Lower leg skin (tissue), 4 donors: ENCODE measurements at regions not wholly inside any gene's neighbourhood (a gene's known extent, or its start where the extent isn't known, plus 50 kb on each side); places are given as distances from the start of the nearest gene placed in this dataset.
A peak's percentile ranks its signal among the peaks of the same experiment; 100 is the strongest.

Experiments
- DNase-seq, 2 donors: peaks; one replicate each; pipeline ENCODE4 v3.0.0-alpha.2; 2019; ENCODE audit warnings: low spot score in 2 of 2
- H3K4me3 ChIP-seq: fragments of 200-600 bp; sonication (generic); 2 replicates; pipeline ENCODE4 v1.5.1; 2017; ENCODE audit warnings: mild to moderate bottlenecking, low read depth; ENCODE audit not compliant: poor library complexity, severe bottlenecking
- POLR2A ChIP-seq, 2 donors: fragments of 450-650 bp; IDR thresholded peaks; one replicate each; pipeline ENCODE4 v1.6.1; 2016 to 2017; ENCODE audit warnings: antibody characterized with exemption in 2 of 2, mild to moderate bottlenecking in 1 of 2, moderate library complexity in 1 of 2
- WGBS, 2 donors: methylation state at CpG; one replicate each; pipeline ENCODE4 v1.1.5; 2018; 5-methylcytosine and 5-hydroxymethylcytosine counted together
- intact Hi-C: fragments of 100-400 bp; cut with DNase I; formaldehyde crosslinking; loops from one replicate; pipeline ENCODE4 v1.15.0; 2023; ENCODE audit warnings: low total_unique reads
- TF ChIP-seq, protein P1 (sequence below), 3 donors: fragments of 450-650 bp; IDR thresholded peaks; one replicate each; pipeline ENCODE4 v1.5.1; 2016; ENCODE audit warnings: antibody characterized with exemption in 3 of 3, mild to moderate bottlenecking in 3 of 3, moderate library complexity in 2 of 3

DNA sequence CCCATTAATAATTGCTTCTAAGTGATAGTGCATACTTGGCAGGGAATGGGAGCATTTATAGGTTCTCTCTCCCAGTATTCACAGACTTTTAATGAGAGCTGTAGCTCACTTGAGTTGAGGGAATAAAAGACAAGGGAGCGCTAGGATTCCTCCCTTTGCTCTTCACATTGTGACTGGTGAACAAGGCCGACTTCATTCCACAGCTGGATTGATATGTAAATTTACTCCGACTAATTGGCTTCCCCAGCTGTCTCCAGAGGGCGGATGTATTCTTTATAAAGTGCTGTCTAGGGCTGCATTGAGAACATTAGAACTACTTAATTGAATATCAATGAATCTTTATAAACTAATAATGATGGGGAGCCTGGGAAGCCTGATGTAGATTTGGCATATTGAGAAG lies 63.4 kb downstream of the GPR50 start:
- no peak for DNase-seq
- no peak overlapping the region for H3K4me3 ChIP-seq
- WGBS, 2 donors = 11 to 14% methylated on average over 4 of the region's 4 CpGs
- intact Hi-C loops = no loop called here
- no peak for TF ChIP-seq POLR2A (IDR thresholded peaks at IDR 0.05)
- TF ChIP-seq, protein P1, sequence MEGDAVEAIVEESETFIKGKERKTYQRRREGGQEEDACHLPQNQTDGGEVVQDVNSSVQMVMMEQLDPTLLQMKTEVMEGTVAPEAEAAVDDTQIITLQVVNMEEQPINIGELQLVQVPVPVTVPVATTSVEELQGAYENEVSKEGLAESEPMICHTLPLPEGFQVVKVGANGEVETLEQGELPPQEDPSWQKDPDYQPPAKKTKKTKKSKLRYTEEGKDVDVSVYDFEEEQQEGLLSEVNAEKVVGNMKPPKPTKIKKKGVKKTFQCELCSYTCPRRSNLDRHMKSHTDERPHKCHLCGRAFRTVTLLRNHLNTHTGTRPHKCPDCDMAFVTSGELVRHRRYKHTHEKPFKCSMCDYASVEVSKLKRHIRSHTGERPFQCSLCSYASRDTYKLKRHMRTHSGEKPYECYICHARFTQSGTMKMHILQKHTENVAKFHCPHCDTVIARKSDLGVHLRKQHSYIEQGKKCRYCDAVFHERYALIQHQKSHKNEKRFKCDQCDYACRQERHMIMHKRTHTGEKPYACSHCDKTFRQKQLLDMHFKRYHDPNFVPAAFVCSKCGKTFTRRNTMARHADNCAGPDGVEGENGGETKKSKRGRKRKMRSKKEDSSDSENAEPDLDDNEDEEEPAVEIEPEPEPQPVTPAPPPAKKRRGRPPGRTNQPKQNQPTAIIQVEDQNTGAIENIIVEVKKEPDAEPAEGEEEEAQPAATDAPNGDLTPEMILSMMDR (IDR thresholded peaks at IDR 0.05) = no peak

DNA sequence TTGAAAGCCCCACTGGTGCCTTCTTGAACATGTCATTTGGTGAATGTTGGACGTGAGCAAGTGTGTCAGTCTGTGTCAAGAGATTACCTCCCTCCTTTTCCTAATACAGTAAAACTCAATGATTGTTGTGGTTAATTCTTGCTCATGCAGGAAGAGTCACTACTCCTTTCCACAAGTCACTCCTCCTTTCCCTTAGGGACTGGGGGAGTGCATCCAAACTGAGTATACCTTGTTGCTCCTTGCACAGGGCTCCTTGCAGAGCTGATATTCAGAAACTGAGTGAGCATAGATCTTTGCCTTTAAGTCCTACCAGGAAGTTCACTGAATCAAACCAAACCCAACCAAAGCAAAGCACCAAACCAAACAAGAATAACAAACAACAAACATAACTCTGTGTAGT lies 63.9 kb downstream of the GPR50 start:
- WGBS, 2 donors = 29 to 34% methylated on average over 1 of the region's 1 CpG
- H3K4me3 ChIP-seq = no peak overlapping the region
- intact Hi-C loops = no loop called here
- no peak for DNase-seq
- TF ChIP-seq, protein P1 (IDR thresholded peaks at IDR 0.05) = no peak

DNA sequence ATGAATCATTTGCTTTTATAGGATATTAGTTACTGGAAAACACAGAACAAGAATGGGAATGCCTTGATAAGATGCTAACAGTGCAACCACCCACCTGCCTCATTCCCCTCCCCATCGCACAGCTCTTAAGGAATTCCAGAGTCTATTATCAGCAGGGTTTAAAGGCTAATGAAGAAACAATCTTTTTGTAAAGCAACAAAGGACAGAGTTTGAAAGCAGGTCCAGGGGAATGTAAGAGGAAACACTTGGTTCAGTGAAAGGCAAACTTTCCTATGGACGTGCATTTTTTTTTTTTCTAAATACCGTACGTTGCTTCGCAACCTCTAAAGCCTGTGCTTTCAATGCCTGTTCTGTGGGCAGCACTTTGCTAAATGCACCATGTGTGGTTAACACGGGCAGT lies 92.5 kb downstream of the GPR50 start:
- no peak overlapping the region for H3K4me3 ChIP-seq
- intact Hi-C loops = no loop called here
- TF ChIP-seq, protein P1 (IDR thresholded peaks at IDR 0.05) = no peak
- TF ChIP-seq POLR2A (IDR thresholded peaks at IDR 0.05) = no peak
- no peak for DNase-seq
- 76 to 79% methylated on average over 6 of the region's 6 CpGs for WGBS, 2 donors

DNA sequence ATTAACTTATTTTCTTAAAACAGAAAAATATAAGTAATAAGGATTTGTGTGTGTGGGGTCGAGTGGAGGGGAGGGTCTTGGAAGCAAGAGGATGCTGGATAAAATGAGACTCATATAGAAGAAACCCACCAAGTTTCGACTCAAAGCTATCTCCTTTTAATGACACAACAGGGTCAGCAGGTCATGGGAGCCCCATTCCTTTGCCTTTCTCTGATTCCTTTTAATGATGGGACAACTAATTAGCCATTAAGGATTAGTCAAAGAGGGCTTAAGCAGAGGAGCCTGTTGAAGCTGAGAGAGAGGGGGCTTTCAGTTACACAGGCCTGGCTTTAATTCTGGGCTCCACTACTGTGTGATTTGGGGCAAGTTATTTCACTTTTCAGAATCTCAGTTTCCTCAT lies 102.8 kb downstream of the GPR50 start:
- intact Hi-C loops = no loop called here
- no peak overlapping the region for H3K4me3 ChIP-seq
- 43 to 56% methylated on average over 2 of the region's 2 CpGs for WGBS, 2 donors
- DNase-seq = no peak
- no peak for TF ChIP-seq POLR2A (IDR thresholded peaks at IDR 0.05)

DNA sequence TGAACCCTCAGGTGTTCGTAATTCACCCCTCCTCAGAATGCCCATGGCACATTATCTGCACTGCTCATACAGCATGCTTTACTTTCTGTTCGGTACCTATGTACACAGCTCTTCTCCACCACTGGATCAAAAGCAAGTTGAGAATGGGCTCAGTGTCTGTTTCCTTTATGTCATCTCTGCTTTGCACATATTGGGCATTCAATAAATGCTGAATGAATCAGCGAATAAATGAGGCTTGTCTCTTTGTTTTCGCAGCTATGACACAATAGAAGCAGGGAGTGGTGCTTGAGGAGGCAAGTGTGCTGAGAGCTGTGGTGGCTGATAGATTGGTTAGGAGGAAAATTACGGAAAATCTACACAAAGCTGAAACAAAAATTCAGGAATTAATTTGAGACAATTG lies 109.1 kb upstream of the VMA21 start:
- no peak for DNase-seq
- TF ChIP-seq POLR2A (IDR thresholded peaks at IDR 0.05) = no peak
- TF ChIP-seq, protein P1 (IDR thresholded peaks at IDR 0.05) = no peak
- H3K4me3 ChIP-seq = no peak overlapping the region
- intact Hi-C loops = no loop called here
- 71 to 82% methylated on average over 5 of the region's 5 CpGs for WGBS, 2 donors

DNA sequence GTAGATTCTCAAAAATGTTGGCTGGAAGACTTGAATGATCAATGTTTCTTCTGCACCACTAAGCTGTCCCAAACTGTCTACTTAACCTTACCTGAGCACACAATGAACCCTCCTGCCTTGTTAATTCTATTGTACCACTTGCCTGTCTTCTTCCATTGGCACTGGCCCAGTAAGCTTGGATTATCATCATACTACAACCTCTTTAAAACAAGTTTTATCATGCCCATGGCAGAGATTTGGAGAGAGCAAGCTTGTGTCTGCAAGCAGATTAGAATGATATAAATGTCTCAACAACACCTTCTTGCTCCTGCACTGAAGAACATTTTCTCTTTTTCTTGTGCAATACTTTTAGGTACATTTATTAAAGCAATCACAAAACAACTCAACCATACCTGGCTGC lies 74.0 kb upstream of the VMA21 start:
- intact Hi-C loops = no loop called here
- no peak for TF ChIP-seq POLR2A (IDR thresholded peaks at IDR 0.05)
- TF ChIP-seq, protein P1 (IDR thresholded peaks at IDR 0.05) = no peak
- no peak overlapping the region for H3K4me3 ChIP-seq
- peak in 1 of 2 donors; percentile 13 for DNase-seq
